Fibroblast of mammary gland (primary cell): ENCODE measurements at regions not wholly inside any gene's neighbourhood (a gene's known extent, or its start where the extent isn't known, plus 50 kb on each side); places are given as distances from the start of the nearest gene placed in this dataset.
"Not testable (repeated sequence)": the region's sequence is repeated elsewhere in the genome, so short reads cannot be mapped to it uniquely, and the experiment has no call there.

Experiments used
- DNase-seq: peaks from one replicate; pipeline ENCODE4 v3.0.0-alpha.2; 2010; ENCODE audit warnings: low read depth
- H3K4me3 ChIP-seq: 2 replicates; pipeline ENCODE4 v1.5.1; 2011; ENCODE audit warnings: low read depth, mild to moderate bottlenecking, low read length, moderate library complexity; ENCODE audit not compliant: control insufficient read depth
- TF ChIP-seq, protein P1 (sequence below): conservative IDR thresholded peaks from 2 replicates; pipeline ENCODE4 v1.5.1; 2011; ENCODE audit warnings: low read depth, low read length, inconsistent platforms; ENCODE audit not compliant: control insufficient read depth, insufficient read depth

DNA sequence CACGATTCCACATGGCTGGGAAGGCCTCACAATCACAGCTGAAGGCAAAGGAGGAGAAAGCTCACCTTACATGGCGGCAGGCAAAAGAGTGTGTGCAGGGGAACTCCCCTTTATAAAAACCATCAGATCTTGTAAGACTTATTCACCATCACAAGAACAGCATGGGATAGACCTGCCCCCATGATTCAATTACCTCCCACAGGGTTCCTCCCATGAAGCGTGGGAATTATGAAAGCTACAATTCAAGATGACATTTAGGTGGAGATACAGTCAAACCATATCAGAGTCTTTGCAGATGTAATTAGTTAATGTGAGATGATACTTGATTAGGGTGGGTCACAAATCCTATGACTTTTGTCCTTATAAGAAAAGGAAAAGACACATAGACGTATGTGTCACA is 688.9 kb downstream of the GBE1 start:
- DNase-seq = no peak
- no peak overlapping the region for H3K4me3 ChIP-seq
- TF ChIP-seq, protein P1, sequence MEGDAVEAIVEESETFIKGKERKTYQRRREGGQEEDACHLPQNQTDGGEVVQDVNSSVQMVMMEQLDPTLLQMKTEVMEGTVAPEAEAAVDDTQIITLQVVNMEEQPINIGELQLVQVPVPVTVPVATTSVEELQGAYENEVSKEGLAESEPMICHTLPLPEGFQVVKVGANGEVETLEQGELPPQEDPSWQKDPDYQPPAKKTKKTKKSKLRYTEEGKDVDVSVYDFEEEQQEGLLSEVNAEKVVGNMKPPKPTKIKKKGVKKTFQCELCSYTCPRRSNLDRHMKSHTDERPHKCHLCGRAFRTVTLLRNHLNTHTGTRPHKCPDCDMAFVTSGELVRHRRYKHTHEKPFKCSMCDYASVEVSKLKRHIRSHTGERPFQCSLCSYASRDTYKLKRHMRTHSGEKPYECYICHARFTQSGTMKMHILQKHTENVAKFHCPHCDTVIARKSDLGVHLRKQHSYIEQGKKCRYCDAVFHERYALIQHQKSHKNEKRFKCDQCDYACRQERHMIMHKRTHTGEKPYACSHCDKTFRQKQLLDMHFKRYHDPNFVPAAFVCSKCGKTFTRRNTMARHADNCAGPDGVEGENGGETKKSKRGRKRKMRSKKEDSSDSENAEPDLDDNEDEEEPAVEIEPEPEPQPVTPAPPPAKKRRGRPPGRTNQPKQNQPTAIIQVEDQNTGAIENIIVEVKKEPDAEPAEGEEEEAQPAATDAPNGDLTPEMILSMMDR = no peak

DNA sequence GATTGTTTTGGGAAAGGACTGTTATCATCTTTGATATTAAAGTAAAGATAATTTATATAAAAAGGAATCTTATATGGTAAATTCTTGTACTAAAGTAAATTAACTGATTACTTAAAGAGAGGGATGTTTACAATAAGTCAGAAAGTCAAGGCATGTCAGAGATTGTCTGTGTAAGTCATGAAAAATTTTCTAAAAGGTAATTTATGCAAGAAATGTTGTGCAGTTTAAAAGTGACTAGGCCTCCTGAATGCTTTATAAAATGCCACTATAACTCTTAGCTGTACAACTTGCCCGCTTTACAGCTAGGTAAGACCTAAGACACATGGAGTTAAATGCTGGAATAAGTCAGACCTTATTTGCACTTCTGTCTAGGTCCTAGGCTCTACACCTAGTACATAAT is 692.9 kb downstream of the GBE1 start:
- no peak for DNase-seq
- no peak overlapping the region for H3K4me3 ChIP-seq
- TF ChIP-seq, protein P1 = no peak

DNA sequence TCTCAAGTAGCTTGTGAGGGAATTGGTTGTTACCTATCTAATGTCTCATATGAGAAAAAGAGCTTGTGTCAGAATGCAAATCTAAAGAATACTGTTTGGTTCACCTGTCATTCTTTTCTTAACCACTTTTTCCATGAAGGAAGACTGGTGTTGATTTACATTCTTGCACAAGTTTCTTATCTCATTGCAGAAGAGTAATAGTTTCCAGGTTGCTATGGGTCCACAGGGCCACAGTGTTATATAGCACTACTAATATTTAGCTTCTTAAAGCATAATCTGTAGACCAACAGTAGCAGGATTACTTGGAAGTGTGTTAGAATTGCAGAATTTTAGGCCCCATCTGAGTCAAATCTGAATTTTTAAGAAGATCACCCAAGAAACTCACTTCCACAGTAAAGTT is 697.5 kb downstream of the GBE1 start:
- no peak overlapping the region for H3K4me3 ChIP-seq
- DNase-seq = no peak
- TF ChIP-seq, protein P1 = no peak

DNA sequence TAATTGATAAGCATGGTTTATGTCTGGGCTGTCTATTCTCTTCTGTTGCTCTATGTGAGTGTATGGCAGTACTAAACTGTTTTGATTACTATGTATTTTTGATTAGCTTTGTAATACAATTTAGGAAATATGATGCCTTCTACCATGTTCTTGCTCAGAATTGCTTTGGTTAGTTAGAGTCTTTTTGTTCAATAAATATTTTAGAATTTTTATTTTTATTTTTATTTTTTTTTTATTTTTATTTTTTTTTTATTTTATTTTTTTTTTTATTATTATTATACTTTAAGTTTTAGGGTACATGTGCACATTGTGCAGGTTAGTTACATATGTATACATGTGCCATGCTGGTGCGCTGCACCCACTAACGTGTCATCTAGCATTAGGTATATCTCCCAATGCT is 710.3 kb downstream of the GBE1 start:
- not testable (repeated sequence) for H3K4me3 ChIP-seq, DNase-seq

DNA sequence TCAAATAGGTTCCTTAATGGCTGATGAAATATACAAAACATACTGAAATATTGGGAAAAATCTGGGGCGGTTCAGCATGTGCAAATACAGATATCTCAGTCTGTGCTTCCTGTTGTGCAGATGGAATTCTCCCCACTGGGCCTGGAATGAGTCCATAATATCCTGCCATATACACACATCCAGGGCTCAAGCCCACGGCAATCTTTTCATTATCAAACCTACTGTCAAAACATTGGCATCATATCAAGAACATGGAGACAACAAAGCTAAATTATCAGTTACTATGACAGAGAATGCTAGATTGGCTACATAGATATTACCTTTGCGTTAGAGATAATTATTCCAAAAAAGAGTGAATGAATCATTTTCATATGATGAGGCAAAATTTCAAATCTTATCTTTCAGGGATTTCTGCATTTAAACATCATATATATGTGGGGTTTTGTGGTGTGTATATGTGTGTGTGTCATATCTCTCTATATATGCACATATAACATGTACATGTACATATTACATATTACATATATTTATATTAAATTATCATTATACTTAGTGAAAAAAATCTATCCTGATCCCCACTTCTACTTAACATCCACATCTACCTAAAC is 713.3 kb downstream of the GBE1 start:
- TF ChIP-seq, protein P1 = no peak
- no peak overlapping the region for H3K4me3 ChIP-seq
- no peak for DNase-seq

DNA sequence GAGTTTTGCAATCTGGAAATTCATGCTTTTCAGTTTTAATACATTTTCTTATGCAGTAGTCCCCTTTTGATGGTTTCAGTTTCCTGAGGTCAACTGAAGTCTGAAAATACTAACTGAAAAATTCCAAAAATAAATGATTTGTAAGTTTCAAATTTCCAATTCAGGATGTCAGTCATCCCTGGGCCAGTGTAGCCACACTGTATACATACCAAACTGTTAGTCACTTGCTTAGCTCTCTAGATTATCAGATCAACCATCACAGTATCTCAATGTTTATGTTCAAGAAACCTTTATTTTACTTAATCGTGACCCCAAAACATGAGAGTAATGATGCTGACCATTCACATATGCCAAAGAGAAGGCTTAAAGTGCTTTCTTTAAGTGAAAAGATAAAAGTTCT is 715.5 kb downstream of the GBE1 start:
- TF ChIP-seq, protein P1 = no peak
- H3K4me3 ChIP-seq = no peak overlapping the region
- DNase-seq = no peak

DNA sequence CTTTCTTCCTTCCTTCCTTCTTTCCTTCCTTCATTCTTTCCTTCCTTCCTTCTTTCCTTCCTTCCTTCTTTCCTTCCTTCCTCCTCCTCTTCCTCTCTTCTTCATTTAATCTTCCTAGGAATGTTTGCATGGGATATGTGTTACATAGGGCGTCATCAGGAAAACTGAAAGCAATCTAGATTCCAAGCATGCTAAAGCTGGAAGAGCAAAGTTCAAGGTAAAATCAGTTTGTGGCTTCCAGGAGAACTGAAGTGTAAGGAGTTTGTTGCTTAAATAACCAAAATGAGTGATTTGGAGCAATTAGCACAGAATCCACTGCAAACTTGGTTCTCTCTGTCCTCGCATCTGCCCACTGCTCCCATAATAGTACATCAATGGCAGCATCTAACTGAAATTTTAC is 716.2 kb downstream of the GBE1 start:
- DNase-seq = no peak
- no peak overlapping the region for H3K4me3 ChIP-seq
- TF ChIP-seq, protein P1 = no peak
